Endodermal cell (in vitro differentiated cells): ENCODE measurements at regions not wholly inside any gene's neighbourhood (a gene's known extent, or its start where the extent isn't known, plus 50 kb on each side); places are given as distances from the start of the nearest gene placed in this dataset.

Experiments used
- DNase-seq: peaks from one replicate; pipeline ENCODE4 v3.0.0-alpha.2; 2017
- H3K27ac ChIP-seq: 2 replicates; pipeline ENCODE4 v1.5.1; 2013; ENCODE audit warnings: mild to moderate bottlenecking, low read depth, low read length, moderate library complexity
- H3K27me3 ChIP-seq: 2 replicates; pipeline ENCODE4 v1.6.1; 2013; ENCODE audit warnings: mild to moderate bottlenecking, low read length, moderate library complexity; ENCODE audit not compliant: insufficient read depth, control insufficient read depth, poor library complexity, severe bottlenecking
- H3K36me3 ChIP-seq: 2 replicates; pipeline ENCODE4 v1.7.0; 2013; ENCODE audit warnings: mild to moderate bottlenecking, low read length, moderate library complexity; ENCODE audit not compliant: control insufficient read depth, insufficient read depth
- H3K4me1 ChIP-seq: one replicate; pipeline ENCODE4 v1.7.0; 2013; ENCODE audit warnings: low read length; ENCODE audit not compliant: control insufficient read depth, insufficient read depth
- H3K4me3 ChIP-seq: 2 replicates; pipeline ENCODE4 v1.5.1; 2013; ENCODE audit warnings: mild to moderate bottlenecking, low read length, moderate library complexity
- H3K9ac ChIP-seq: 2 replicates; pipeline ENCODE4 v1.6.1; 2013; ENCODE audit warnings: mild to moderate bottlenecking, low read length, moderate library complexity; ENCODE audit not compliant: poor library complexity, severe bottlenecking; ENCODE audit errors: extremely low read depth
- H3K9me3 ChIP-seq: 2 replicates; pipeline ENCODE4 v1.6.1; 2013; ENCODE audit warnings: mild to moderate bottlenecking, low read length, moderate library complexity; ENCODE audit not compliant: control insufficient read depth
- H3K27ac Mint-ChIP-seq: 2 replicates; pipeline ENCODE4 v1.8.0; 2020; ENCODE audit warnings: mixed read lengths
- H3K27me3 Mint-ChIP-seq: 2 replicates; pipeline ENCODE4 v1.8.0; 2021; ENCODE audit warnings: mild to moderate bottlenecking, mixed read lengths; ENCODE audit not compliant: insufficient read depth
- H3K36me3 Mint-ChIP-seq: 2 replicates; pipeline ENCODE4 v1.8.0; 2020; ENCODE audit warnings: low read depth, mixed read lengths
- H3K4me1 Mint-ChIP-seq: 2 replicates; pipeline ENCODE4 v1.8.0; 2020; ENCODE audit warnings: mixed read lengths
- H3K4me3 Mint-ChIP-seq: 2 replicates; pipeline ENCODE4 v1.8.0; 2020; ENCODE audit warnings: mild to moderate bottlenecking, moderate library complexity, mixed read lengths
- H3K9me3 Mint-ChIP-seq: 2 replicates; pipeline ENCODE4 v1.8.0; 2020; ENCODE audit warnings: mild to moderate bottlenecking, mixed read lengths
- CTCF ChIP-seq: fragments of 200-600 bp; sonication (generic); conservative IDR thresholded peaks from 2 replicates; pipeline ENCODE4 v1.5.0; 2021; ENCODE audit warnings: antibody characterized with exemption, mild to moderate bottlenecking
- WGBS, 2 experiments: methylation state at CpG; one replicate each; pipeline versions ENCODE4 v1.1.5 to v1.1.7; 2013; ENCODE audit warnings: missing lambda C conversion rate in 2 of 2, mixed read lengths in 1 of 2; ENCODE audit not compliant: insufficient coverage in 1 of 2, insufficient read length in 1 of 2; 5-methylcytosine and 5-hydroxymethylcytosine counted together

GRCh38 chr12:76644950-76645349 is 85.4 kb upstream of the OSBPL8 start:
- no peaks in the 10 kb centered on the region for H3K27me3 ChIP-seq
- Mint-ChIP-seq H3K27ac (no peak overlapping the region), H3K4me3 (no peak overlapping the region), H3K27me3 (peaks cover 3% of the 10 kb centered on the region), H3K4me1 (no peaks in the 10 kb centered on the region), H3K9me3 (peaks cover 3% of the 10 kb centered on the region), H3K36me3 (no peaks in the 10 kb centered on the region)
- H3K27ac ChIP-seq, result no peak overlapping the region
- no peak for DNase-seq
- no peaks in the 10 kb centered on the region for H3K9me3 ChIP-seq
- H3K4me1 ChIP-seq, result no peaks in the 10 kb centered on the region
- no peaks in the 10 kb centered on the region for H3K36me3 ChIP-seq
- no peak overlapping the region for H3K4me3 ChIP-seq
- 93% methylated on average over 3 to 7 of the region's 7 CpGs for WGBS, 2 experiments
- TF ChIP-seq CTCF, result no peak
- H3K9ac ChIP-seq, result no peak overlapping the region

- Histone ChIP-seq H3K4me1 (no peaks in the 10 kb centered on the region), H3K4me3 (no peak overlapping the region), H3K27me3 (no peaks in the 10 kb centered on the region), H3K27ac (no peak overlapping the region), H3K9me3 (no peaks in the 10 kb centered on the region), H3K36me3 (no peaks in the 10 kb centered on the region), H3K9ac (no peak overlapping the region)
- TF ChIP-seq CTCF, result no peak
- H3K9me3 Mint-ChIP-seq, result peaks cover 3% of the 10 kb centered on the region
- no peak overlapping the region for H3K27ac Mint-ChIP-seq
- no peaks in the 10 kb centered on the region for H3K36me3 Mint-ChIP-seq
- H3K27me3 Mint-ChIP-seq, result peaks cover 3% of the 10 kb centered on the region
- no peaks in the 10 kb centered on the region for H3K4me1 Mint-ChIP-seq
- 94% methylated on average over 3 of the region's 3 CpGs; no CpG with 5 or more reads in 1 of the 2 experiments for WGBS, 2 experiments
- no peak for DNase-seq
- H3K4me3 Mint-ChIP-seq, result no peak overlapping the region
Observed at GRCh38 chr12:76645934-76646333, 86.4 kb upstream of the OSBPL8 start.

- Mint-ChIP-seq H3K9me3 (peaks cover 3% of the 10 kb centered on the region), H3K27me3 (peaks cover 3% of the 10 kb centered on the region), H3K27ac (no peak overlapping the region), H3K4me3 (no peak overlapping the region), H3K4me1 (no peaks in the 10 kb centered on the region), H3K36me3 (no peaks in the 10 kb centered on the region)
- H3K27ac ChIP-seq, result no peak overlapping the region
- no peak for DNase-seq
- H3K27me3 ChIP-seq, result no peaks in the 10 kb centered on the region
- no peaks in the 10 kb centered on the region for H3K4me1 ChIP-seq
- no peak overlapping the region for H3K9ac ChIP-seq
- TF ChIP-seq CTCF, result no peak
- no peaks in the 10 kb centered on the region for H3K9me3 ChIP-seq
- no CpG with 5 or more reads among the region's 1 CpG for WGBS, 2 experiments
- no peaks in the 10 kb centered on the region for H3K36me3 ChIP-seq
- H3K4me3 ChIP-seq, result no peak overlapping the region
Observed at GRCh38 chr12:76646366-76646765, 86.8 kb upstream of the OSBPL8 start.
